HG03175 (cell line): ENCODE measurements at regions not wholly inside any gene's neighbourhood (a gene's known extent, or its start where the extent isn't known, plus 50 kb on each side); places are given as distances from the start of the nearest gene placed in this dataset.
"Not testable (repeated sequence)": the region's sequence is repeated elsewhere in the genome, so short reads cannot be mapped to it uniquely, and the experiment has no call there.

Source experiments
- ATAC-seq: cut with Tn5 transposase; IDR thresholded peaks from one replicate; pipeline ENCODE4 v1.9.1; 2021; ENCODE audit warnings: mild to moderate bottlenecking, moderate library complexity; ENCODE audit not compliant: unreplicated experiment

DNA sequence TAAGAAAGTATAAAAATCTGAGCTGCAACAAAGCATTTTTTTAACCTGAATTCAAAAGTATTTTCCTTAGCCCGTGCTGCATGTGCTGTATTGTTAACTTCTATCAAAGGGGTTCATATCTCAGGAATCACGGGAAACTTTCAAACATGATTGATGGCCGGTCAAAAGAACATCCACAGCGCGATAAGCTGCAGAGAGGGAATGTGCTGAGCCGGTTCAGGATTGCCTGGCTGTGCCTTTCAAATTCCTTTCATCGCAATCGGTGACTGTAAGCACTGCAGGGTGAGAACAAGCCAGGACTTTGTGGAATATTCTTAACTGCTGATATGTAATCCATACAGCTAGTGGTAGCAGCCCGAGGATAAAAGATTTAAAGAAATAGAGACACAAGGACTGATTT lies 210.9 kb upstream of the NOCT start:
- ATAC-seq: no peak

DNA sequence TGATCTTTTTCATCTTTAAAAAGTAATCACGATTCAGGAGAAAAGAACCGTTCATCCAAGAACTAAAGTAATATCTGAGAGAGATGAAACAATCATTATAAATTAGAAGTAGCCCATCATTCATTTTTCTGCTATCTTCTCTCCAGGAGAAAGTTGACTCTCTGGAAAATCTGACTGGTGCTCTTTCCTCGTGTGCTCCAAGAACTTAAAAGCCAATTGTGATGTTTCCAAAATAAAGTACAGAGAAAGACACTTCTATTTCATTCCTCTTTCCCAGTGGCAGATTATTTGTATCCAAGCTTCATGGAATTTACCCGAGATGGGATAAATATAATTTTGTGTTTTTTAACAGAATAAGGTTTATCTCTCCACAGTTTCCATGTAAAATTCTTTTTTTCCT lies 212.5 kb upstream of the NOCT start:
- no peak for ATAC-seq

DNA sequence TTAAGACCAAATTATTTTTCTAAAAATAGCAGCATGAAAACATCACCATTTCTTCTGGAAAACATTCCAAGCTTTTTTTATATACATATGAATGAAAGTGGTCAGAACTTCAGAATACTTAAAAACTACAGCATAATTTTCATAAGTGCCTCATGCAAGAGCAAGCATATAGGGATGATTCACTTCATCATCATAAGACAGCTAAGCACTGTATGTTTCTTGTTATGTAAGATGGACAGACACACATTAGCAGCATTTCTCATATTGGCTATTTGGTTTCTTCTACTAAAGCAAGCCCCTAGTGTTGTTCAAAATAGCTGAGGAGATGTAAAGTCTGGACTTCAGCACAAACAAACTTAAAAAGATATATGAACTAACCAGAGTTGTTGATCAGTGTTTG lies 213.1 kb upstream of the NOCT start:
- no peak for ATAC-seq

DNA sequence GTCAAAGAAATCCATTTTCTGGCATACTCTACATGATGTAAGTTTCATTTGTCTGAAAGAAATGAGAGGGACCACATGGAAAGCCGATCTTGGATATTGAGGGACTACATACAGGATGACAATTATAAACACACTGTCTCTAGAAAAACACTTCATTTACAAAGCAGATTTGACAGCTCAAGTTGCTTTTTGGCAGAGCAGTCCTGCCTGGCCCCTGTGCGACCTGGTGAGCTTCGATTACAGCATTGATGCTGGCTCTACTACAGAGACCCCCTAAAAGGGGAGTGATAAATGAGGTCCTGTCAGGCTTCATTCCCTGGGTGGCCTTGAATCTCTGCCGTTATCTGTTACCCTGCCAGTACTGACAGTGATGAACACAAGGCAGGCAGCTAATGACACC lies 215.2 kb upstream of the NOCT start:
- no peak for ATAC-seq

DNA sequence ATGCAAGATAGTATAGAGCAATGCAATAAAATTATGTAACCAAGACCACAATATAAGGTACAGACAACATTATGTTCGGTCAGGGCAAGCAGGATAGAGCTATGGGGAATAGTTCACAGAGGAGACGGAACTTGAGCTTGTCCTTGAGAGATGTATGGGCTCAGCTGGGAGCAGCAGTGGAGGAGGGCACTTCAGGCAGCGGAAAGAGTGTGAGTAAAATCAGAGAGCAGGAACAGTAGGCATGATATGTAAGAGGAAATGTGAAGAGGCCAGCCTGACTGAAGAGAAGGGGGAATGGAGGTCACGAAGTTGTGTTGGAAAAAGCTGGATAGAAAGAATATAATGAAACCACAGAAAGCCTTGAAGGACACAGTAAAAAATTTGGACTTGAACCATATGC lies 217.2 kb upstream of the NOCT start:
- no peak for ATAC-seq

DNA sequence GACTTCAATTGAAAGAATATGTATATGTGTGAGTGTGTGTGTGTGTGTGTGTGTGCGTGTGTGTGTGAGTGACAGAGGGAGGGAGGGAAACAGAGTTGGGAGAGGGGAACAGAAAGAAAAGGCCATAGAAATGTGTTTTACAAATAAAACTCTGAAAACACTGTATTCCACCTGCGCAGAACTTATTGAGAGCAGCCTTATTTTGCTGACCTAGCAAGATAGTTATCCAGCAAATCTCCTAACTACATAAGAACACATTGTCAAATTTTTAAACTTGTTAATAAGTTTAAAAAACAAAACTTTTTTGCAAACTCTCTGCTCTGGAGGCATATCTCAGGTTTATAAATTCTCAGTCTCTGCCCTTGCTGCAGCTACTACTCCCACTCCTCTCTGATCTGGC lies 217.9 kb upstream of the NOCT start:
- ATAC-seq: no peak

DNA sequence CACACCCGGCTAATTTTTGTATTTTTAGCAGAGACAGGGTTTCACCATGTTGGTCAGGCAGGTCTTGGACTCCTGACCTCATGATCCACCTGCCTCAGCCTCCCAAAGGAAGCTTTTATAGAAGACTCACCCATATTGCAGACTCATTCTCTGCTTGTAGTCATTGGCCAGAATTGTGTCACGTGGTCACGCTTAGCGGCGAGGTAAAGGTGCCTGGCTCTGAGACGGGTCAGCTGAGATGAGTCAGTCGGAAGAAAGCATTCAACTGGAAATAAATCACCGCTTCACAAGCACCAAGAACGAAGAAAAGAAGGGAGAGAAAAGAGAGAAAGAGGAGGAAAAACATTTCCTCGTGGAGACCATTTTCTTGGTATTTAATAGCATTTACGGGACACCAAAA lies 218.8 kb upstream of the NOCT start:
- no peak for ATAC-seq

DNA sequence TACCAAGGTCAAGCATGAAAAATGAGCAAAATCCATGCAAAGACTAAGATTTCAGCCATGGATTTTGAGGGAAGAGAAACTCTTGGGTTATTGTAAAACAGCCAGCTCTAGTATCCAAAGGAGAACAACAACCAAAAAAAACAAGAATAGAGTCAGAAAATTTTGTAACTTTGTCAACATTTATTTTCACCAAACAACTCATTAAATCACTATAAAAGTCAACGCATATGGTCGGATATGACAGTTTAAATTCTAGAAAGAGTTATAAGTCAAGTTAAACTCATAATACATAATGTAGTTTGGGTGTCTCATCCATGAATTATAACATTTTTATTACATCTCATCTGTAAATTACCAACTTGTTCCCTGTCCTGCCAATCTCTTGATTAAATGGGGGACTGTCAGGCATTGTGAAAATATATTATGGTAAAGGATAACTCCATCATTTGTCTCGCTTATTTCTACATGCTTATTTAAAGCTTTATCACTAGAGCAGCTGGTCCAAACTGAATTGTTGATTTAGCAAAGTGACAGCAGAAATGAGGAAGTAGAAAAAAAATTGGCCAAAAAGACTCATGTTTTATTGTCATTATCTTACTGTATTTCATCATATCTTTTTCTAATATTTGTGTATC lies 224.8 kb upstream of the NOCT start:
- ATAC-seq: no peak

DNA sequence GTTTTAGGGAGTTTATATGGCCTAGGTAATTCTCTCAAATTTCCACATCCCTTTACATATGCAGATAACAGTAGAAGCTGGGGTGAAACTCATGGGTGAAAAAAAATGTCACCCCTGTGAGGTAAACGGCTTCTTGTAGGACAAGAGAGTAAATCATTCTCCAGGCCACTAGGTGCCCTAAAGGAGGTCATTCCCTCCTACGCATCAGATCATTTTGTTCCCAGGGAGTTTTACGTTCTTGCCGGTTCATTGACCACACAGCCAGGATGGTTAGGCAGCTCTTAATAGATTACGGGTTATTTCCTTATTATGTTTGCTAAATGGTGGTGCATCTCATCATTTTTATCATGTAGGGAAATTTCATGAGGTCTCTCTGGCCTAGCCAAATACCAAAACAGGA lies 225.8 kb upstream of the NOCT start:
- ATAC-seq: no peak

DNA sequence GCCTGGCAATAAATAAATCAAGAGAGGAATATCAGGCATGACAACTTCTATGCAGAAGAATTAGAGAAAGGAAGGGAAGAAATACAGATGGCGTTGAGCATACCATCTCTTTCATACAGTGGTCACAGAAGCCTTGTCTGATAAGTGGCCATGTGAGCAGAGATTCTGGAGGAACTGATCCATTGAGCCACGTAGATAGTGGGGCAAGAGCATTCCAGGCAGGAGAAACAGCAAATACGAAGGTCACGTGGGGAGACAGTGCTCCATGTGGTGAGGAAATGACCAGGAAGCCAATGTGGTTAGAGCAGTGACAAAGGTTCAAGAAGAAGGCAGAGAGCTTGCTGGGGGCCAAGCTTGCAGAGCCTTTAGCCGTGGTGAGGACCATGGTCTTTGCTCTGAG lies 226.7 kb upstream of the NOCT start:
- no peak for ATAC-seq

DNA sequence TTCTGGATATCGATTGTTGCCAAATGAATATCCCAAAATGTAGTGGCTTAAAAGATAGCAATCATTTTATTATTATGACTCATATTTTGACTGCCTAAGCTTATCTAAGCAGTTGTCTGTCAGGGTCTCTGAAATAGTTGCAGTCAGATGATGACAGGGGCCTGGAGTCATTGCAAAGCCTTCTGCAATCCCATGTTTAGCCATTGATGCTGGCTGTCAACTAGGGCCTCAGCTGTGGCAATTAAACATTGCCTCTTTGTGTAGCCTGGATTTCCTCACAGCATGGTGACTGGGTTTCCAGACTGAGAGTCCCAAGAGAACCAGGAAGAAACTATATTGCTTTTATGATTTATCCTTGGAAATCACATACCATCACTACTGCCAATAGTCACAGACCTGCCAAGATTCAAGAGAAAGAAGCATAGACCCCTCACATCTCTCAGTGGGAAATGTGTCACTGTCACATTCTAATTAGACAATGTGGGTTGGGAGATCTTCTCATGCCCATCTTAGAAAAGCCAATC lies 227.3 kb upstream of the NOCT start:
- no peak for ATAC-seq

DNA sequence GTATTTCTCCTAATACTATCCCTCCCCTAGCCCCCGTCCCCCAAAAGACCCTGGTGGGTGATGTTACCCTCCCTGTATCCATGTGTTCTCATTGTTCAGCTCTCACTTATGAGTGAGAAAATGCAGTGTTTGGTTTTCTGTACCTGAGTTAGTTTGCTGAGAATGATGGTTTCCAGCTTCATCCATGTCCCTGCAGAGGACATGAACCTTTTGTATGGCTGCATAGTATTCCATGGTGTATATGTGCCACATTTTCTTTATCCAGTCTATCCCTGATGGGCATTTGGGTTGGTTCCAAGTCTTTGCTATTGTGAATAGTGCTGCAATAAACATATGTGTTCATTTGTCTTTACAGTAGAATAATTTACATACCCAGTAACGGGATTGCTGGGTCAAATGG lies 235.8 kb upstream of the NOCT start:
- not testable (repeated sequence) for ATAC-seq

DNA sequence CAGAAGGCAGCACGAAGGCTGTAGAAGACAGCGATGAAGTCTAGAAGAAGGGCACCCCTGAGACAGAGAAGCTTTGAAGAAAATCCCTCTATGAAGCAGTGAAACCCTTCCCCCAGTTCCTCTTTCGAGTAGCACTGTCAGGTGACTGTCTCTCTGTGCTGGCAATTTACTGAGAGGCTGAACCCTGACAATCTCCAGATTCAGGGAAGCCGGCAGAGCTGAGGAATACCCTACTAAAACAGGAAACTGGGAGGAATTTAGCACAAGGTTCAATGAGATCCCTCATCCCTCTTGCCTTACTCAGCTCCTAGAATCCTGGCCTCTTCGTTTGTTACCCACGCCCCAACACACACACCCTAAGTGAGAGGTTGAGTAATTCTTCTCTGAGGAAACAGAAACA lies 239.7 kb upstream of the NOCT start:
- peak; percentile 62 for ATAC-seq

DNA sequence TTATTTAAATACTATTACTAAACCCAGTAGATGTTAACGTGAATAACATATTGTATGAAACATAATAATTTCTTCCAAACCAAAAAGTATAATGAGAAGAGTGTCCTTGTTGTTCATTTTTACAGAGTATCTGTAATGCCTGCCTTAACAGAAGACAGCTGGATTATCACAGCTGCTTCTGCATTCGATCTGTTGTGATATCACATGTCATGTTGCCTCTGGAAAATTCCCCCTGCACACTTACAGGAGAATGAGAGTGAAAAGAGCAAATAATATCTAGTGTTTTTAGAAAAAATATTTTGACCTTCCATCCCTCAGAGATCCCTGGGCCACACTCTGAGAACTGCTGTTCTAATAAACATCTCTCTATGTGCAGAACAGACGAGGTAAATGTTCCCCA lies 240.1 kb upstream of the NOCT start:
- no peak for ATAC-seq

DNA sequence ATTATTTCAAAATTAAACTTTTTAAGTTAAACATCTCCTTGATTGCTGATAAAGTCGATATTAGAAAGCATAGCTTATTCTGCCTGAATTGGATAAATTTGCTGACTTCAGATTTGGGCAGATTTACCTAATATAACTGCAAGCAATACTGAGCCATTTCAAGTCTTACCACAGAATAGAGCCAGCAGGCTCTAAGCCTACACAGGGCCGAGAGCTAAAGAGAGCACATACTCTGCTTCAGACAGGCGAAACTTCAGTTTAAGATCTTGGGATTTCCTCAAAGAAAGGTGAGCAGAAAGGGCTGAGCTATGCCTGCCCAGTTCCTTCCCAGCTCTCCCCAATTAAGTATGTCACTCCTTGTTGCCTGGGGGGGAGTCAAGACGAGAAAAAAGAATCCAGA lies 240.6 kb upstream of the NOCT start:
- no peak for ATAC-seq

DNA sequence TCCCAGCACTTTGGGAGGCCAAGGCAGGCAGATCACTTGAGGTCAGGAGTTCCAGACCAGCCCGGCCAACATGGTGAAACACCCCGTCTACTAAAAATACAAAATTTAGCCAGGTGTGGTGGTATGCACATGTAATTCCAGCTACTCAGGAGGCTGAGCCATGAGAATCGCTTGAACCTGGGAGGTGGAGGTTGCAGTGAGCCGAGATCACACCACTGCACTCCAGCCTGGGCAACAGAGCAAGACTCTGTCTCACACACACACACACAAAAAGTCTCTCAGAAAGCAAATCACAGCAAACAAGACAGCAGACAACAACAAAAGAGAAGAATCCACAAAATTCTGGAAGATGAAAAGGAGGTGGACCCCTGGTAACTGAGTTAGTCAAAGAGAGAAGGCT lies 241.5 kb upstream of the NOCT start:
- ATAC-seq: not testable (repeated sequence)

DNA sequence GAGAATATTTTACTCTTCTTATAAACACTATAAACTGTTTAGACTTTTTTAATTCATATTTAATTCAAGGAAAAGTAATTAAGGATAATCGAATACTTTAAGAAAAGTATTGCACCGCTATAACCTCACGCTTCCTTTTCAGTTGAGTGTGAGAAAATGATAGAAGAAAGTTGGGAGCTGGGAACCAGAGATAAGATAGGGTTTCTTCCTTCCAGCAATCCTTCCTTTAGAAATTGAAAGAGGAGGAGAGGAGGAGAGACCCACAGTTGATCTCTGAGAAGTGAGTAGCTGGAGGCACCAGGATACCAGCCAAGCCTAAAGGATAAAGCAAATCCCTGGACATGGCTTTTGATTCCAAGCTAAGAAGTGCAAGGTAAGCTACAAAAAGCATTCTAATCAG lies 242.3 kb upstream of the NOCT start:
- ATAC-seq: no peak

DNA sequence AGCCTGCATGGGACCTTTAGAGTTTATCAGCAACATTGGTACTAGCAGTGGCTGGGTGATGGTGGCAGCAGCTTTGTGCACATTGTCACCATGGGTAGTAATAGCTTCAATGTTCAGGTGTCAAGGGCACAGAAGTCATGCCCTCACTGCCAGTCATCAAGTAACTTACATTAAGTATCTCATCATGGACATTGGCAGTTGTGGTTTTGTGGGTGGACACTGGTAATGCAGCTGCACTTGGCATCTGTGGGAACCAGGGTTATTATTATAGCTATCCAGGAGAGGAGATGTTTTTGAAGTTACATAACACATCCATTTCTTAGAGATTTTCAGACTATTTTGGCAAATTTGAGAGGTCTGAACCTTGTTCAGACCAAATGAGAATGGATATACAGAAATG lies 243.2 kb upstream of the NOCT start:
- ATAC-seq: no peak

DNA sequence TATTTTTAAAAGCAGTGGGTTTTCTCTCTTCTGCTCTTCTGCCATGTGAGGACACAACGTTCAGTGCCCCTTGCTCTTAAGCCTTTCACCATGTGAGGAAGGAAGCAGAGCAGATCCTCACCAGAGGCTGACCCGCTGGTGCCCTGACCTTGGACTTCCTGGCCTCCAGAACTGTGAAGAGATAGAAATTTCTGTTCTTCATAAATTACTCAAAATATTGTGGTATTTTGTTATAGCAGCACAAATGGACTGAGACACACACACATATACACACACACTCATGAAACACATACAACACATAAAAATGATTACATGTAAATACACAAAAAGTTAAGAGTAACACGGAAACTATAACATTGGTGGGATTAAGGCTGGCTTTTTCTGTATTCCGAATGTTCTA lies 244.8 kb upstream of the NOCT start:
- no peak for ATAC-seq

DNA sequence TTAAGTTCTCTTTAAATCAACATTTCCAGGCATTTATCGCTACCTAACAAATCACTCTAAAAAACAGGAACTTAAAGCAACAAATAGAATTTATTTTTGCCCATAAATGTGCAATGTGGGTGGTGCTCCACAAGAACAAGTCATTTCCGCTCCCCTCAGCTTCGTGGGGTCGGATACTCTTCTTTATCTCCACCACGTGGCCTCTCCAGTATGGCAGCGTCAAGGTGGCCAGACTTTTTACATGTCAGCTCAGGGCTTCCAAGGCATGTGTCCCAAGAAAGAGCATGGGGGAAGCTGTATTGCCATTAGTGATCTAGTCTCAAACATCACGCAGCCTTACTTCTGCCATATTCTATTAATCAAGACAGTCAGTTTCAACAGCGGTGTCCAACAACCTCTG lies 249.2 kb upstream of the NOCT start:
- no peak for ATAC-seq

DNA sequence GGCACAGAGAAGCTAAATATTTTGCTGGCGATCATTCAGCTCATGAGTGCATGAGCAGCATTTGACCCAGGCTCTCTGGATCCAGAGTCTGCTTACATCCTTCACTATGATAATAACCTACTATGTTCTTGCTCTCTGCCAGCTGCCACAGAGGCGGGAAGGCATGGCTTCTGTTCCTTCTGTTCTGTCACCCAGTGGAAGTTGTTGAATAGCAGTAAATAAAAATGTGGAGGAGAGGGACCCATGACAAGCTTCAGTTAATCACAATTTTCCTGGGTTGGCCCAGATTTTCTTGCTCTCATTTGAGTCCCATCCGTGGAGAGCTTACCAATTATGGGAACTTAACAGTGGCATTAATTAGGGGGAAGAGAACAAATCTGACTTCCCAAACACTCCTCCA lies 250.1 kb upstream of the NOCT start:
- no peak for ATAC-seq

DNA sequence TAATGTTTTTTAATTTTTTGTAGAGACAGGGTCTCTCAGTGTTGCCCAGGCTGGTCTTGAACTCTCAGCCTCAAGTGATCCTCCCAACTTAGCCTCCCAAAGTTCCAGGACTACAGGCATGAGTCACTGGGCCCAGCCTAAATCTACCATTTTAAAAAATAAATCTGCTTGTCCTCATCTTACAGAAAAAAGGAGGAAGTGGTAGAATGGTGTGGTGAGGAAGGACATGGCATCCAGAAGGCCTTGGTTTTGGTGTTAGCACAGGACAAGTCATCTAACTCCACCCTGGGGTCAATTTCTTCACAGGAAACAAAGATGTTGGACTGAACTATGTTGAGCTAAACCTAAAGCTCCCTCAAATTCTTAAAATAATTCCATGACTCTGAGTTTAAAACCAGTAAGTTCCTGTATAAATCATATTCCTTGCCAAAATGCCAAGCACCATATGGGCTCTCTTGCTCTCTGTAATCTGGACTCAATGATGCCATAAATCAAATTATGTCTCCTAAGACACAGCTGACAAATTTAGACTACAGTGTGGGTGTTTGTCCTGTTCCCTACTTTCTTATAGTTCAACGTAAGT lies 253.9 kb upstream of the NOCT start:
- no peak for ATAC-seq

DNA sequence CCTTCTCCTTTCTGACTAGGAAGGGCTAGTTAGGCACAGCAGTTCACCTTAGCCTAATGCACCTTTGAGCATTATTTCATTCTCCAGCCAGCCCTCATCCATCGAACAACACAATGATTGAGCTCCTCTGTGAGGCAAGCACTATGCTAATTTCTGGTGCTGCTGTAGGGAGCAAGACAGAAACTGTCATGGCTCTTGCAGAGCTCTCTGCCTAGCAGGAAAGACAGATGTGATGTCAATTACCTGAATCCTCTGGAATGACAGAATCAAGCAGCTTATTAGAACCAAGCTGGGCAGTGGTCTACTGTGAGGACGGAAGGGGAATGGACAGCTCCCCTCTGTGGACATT lies 256.1 kb upstream of the NOCT start:
- no peak for ATAC-seq
